H54 (cell line): ENCODE measurements at regions not wholly inside any gene's neighbourhood (a gene's known extent, or its start where the extent isn't known, plus 50 kb on each side); places are given as distances from the start of the nearest gene placed in this dataset.

Source experiments
- DNase-seq: peaks from one replicate; pipeline ENCODE4 v3.0.0; 2011; ENCODE audit warnings: low spot score, mixed read lengths; ENCODE audit not compliant: insufficient read length
- FAIRE-seq: peaks from 3 replicates; lab custom pipeline; 2011; peaks lifted over from hg19 to GRCh38; lab: Jason Lieb, UNC
- POLR2A ChIP-seq: IDR thresholded peaks from 2 replicates; pipeline ENCODE4 v1.6.1; 2011; ENCODE audit warnings: low read depth, mild to moderate bottlenecking, low read length

DNA sequence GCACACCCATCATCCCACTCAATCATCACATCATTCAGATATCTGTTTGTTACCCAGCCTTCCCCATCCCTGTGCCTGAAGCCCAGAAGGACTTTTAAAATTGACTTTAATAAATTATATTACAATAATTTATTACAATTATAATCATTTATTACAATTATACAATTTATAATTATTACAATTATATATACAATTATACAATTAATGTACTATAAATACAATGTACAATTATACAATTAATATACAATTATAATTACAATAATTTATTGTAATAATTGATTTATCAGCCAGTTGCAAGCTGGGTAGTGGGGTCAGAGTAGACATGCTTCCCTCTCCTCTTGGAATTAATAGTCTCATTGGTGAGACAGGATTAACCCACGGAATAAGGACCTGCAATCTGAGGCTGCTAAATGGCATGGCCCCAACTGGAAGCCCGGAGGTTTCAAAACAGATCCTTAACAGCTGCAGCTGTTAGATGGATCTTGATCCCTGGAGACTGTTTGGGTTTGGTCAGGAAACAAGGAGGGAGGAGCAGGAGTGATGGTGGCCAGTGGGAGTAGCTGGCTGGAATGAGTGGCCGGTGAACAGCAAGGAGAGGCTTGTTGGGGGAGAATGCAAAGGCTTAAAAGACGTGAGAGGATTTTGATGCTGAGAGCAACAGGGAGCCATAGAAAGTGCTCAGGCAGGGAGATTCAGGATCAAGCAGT is 402.8 kb upstream of the PODXL start:
- TF ChIP-seq POLR2A = no peak
- no peak for FAIRE-seq
- DNase-seq = no peak

DNA sequence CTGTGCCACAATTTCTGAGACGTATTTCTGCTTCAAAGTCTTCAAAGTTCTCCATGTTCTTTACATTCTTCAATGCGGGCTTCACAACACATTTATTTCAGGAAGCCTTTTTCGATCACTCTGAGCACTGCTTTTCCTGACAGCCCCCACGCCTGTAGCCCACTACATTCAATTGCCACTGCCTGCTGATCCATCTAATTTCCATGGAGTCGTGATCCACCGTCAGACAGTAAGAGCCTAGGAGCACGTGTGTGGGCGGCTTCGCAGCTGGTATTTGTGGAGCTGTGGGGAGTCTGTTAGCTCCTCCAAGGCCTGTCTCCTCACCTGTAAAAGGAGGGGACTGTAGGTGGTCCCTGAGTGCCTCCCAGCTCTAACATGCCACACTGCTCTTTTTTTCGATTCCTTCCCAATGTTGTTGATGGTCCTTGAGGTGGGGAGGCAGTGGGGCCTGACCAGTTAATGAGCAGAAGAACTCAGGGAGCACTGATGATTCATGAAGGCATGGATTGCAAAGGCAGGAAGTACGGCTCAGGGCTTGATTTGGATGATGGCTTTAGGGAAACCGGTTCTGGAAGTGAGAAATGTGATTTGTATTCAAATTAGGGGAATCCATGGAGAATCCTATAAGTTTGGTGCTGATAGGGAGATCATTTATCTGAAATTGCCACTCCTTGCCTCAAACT is 401.1 kb upstream of the PODXL start:
- TF ChIP-seq POLR2A = no peak
- DNase-seq (no peak), FAIRE-seq (no peak)

DNA sequence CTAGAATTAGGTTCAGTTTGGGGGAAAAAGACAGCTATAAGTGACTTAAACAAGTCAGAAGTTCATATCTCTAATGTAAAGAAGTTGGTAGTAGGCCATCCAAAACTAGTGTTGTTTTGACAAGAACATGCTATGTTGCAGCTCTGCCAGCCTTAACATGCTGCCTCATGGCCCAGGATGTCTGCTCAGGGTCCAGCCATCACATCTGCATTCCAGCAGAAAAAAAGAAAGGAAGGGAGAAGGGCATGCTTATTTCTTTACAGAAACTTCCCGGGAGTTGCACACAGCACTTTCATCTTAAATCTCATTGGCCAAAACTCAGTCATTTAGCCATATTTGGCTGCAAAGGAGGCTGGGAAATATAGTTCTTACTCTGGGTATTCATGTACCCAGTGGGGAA is 400.4 kb upstream of the PODXL start:
- TF ChIP-seq POLR2A = no peak
- FAIRE-seq (no peak), DNase-seq (no peak)

DNA sequence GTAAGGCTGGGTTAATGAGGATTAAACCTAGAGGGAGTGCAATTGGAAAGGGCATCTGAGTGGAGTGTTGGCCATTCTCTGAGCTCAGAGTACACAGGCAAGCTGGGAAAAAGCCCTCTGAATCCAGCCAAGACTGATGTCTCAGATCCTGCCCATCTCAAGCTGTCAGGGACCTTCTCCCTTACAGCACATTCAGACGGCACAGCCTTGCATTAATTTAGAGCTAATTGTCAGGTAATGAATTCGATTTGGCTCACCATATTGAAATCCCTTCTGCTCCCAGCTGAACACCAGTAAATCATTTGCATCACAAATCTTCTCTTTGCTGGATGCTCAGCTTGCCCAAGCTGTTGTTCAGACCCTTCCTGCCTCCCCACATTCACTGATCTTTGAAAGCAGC is 399.3 kb upstream of the PODXL start:
- no peak for DNase-seq
- no peak for TF ChIP-seq POLR2A
- no peak for FAIRE-seq

DNA sequence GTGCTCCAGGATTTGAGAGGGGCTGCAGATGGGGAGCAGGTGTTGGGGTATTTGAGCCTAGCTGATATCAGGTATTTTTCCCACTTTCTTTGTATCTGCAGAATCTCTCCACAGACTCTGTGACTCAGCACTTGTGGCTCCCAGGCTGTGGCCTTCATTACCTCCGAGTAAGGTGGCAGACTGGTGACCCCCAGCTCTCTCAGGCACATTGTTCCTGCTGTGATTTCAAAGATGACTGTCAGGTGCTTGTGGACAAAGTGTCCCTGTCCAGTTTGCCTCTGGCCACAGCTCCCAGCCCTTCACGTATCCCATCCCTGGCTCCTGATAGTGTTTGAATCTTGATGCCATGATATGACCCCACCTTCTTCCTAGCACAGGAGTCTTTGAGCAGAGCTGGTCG is 396.8 kb upstream of the PODXL start:
- no peak for DNase-seq
- TF ChIP-seq POLR2A = no peak
- FAIRE-seq = no peak

DNA sequence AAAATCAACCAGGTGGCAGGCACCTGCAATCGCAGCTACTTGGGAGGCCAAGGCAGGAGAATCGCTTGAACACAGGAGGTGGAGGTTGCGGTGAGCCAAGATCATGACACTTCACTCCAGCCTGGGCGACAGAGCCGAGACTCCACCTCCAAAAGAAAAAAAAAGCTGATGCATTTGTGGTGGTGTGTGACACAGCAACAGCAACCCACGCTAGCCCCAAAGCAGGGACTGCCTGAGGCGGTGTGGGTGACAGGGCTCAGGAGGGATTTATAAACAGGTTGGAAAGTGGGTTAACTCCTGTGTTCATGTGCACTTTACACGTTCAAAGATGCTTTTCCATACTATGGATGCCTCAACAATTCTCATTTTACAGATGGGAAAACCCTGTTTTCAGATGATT is 395.9 kb upstream of the PODXL start:
- DNase-seq = no peak
- TF ChIP-seq POLR2A = no peak
- no peak for FAIRE-seq

DNA sequence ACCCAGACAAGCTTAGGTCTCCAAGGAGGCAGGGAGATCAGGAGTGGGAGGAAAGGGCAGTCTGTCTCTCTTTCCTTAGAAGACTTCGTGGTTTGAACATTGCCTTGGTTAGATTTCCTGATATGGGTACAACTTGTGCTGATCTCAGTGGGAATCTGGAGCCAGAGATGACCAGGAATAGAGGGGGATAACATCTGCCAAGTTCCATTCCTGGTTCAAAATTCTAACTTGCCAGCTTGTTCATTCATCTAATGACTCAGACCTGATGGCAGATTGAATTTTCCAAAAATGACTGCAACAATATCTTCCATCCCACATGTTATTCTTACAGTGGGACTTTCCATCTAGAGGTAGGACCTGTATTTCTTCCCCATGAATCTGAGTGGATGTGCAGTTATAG is 394.3 kb upstream of the PODXL start:
- no peak for FAIRE-seq
- TF ChIP-seq POLR2A = no peak
- DNase-seq = no peak

DNA sequence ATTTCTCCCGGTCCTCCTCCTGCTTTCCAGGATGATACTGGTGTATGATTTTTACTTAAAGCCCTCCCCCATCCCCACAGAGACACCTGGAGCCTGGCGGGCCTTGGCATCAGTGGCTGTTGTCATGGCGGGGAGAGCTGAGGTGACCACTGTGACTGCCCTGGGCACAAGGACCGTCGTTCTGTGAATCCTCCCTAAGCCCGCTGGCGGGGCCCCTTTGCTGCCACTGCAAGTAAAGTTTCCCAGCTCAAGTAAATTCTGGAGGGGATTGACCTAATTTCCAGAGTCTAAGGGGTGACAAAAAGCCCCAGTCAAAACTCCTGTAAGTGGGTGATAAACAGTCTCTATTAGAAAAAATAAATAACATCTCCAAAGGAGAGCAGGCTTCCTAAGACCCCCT is 393.2 kb upstream of the PODXL start:
- DNase-seq = no peak
- no peak for TF ChIP-seq POLR2A
- FAIRE-seq = no peak

DNA sequence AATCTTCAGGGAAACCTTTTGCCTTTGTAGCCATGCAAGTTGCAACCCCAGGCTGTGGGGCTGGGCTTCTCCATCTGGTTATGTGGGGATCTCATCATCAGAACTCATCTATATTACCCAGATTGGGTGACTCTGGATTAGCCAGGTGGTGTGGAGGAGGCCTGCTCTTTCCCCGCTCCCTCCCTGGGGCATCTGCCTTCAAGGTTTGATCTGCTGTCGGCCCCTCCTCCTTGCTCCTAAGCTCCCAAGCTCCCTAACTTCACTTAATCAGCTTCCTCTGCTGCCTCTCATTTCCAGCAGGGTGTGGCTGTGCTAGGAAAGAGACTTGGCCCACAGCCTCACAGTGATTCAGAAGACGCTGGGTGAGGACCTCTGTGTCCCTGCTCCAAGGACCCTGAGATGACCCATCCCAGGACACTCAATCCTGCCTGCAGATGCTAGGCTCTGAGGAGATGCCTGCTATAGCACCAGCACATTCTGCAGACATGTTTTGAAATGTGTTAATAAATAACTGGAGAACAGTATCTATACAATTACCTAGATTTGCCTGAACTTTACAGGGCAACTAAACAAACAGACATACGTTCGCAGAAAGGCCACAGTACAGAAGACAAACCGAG is 392.1 kb upstream of the PODXL start:
- peak; percentile 66 for DNase-seq
- TF ChIP-seq POLR2A = no peak
- no peak for FAIRE-seq

DNA sequence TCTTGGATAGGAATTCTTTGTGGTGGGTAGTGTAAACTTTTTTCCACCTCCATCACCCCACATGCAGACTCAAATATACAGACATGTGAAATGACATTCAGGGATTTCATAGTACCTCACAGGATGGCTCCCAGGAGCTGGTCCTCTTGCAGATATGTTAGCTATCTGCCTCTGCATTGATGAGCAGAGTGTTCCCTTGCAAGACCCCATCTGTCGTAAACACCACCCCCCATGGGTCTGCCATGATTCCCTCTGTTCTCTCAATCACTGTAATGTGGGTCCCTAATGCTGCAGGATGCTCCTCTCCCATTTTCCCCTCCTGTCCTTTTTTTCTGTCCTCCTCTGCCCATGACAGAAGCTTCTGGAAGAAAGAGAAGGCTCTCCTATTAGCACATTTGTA is 391.2 kb upstream of the PODXL start:
- no peak for DNase-seq
- TF ChIP-seq POLR2A = no peak
- FAIRE-seq = no peak

DNA sequence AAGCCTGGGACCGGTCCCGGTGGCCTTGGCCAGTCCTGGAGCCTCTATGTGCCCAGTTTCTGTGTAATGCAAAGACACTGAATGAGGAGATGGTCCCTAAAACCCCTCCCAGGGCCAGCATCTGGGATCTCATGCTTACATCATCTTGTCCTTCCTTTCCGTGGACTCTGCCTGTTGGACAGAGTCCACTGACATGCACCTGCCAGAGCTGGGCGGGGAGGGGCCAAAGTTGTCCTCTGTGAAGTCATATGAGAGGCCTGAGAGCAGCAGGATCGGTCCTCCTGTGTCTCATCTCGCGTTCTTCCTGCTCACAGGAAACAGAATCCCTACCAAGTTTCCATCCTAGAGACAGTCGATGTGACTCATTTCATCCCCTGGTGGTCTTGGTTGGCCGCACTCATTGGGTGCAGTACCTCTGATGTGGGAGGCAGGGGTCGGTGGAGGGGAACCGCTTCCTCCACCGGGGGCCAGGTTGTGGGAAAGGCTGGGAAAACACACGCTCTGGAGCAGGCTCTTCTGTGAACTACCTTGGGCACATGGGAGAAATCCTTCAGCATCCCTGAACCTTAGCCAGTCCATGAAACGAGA is 389.6 kb upstream of the PODXL start:
- FAIRE-seq (no peak), DNase-seq (no peak)
- TF ChIP-seq POLR2A = no peak

DNA sequence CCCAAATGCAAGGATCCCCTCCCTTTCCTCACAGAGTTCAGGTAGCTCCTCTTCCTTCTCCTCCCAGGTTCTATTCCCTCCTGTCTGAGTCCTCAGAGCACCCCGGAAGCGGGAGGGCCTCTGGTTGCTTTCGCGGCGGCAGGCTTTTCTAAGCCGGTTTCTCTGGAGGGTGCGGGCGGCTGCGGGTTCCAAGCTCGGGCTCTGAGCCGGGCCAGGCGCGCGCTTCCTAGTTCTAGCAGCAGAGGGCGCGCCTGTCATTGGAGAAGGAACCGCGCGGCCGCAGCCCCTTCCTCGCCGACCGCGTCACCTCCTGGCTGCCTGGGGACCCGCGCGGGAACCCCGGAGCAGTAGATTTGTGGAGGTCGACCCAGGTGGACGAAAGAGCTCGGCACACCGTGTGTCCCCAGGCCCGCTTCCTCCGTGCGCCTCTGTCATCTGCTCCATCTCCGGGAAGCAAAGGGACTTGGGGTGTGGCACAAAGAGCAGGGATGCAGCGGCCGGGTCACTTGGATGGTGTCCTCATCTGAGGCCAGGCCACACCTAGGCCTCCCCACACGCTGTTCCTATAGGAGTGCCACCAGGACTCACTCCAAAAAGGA is 389.0 kb upstream of the PODXL start:
- FAIRE-seq (no peak), DNase-seq (peak; percentile 39)
- no peak for TF ChIP-seq POLR2A

DNA sequence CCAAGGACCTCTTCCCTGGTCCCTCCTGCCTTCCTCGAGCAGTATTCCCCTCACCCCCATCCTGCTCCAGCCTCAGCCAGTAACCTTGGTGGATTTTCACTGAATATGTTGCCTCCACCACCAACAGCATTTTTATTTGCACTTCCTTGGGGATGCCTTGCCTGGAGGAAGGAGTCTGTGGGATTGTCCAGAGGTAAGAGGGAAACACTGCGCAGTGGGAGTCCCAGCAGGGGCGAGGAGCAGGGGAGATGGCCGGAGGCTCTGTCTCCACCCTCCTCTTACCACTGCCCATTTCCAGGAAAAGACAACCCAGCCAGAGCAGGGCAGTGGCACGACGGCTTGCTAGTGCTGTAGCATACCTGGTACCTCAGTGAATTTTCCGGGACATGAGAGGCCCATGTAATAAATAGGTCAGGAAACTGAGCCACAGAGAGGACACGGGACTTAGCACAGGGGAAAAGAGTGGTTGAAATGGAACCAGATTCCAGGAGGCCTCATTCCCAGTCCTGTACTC is 388.2 kb upstream of the PODXL start:
- no peak for TF ChIP-seq POLR2A
- no peak for DNase-seq
- no peak for FAIRE-seq

DNA sequence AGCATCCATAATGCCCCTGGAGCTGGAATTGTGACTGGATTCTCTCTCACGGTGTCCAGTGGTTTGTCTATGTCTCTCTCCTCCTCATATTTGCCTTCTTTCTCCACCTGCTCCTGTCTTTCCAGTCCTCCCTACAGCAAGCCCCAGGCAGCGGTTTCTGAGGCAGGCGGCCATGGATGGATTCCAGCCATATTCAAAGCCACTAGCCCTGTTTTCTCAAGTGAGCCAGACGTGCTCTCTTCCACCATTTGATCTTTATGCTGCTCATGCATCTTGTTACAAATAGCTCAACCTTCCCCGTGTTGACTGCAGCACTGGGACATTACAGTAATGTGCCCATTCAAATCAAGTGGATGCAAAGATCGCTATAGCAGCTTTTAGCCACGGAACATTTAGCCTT is 387.2 kb upstream of the PODXL start:
- FAIRE-seq (no peak), DNase-seq (no peak)
- TF ChIP-seq POLR2A = no peak
